GM19238 (cell line): ENCODE measurements at regions not wholly inside any gene's neighbourhood (a gene's known extent, or its start where the extent isn't known, plus 50 kb on each side); places are given as distances from the start of the nearest gene placed in this dataset.

ENCODE experiments used
- DNase-seq: peaks from one replicate; pipeline ENCODE4 v3.0.0; 2011; ENCODE audit warnings: low spot score; ENCODE audit not compliant: insufficient read length

GRCh38 chr6:23282252-23283021 is 713.1 kb downstream of the HDGFL1 start:
- DNase-seq = no peak

GRCh38 chr6:23293653-23294052 is 724.3 kb downstream of the HDGFL1 start:
- no peak for DNase-seq

- DNase-seq = no peak
Measured at GRCh38 chr6:23301556-23301955, 732.2 kb downstream of the HDGFL1 start.

- DNase-seq = no peak
Measured at GRCh38 chr6:23302514-23302913, 733.1 kb downstream of the HDGFL1 start.

- DNase-seq = no peak
Measured at GRCh38 chr6:23305325-23305943, 736.1 kb downstream of the HDGFL1 start.

GRCh38 chr6:23306251-23306950 is 737.0 kb downstream of the HDGFL1 start:
- DNase-seq = no peak

GRCh38 chr6:23307516-23307915 is 738.1 kb downstream of the HDGFL1 start:
- DNase-seq = no peak

GRCh38 chr6:23308166-23308565 is 738.8 kb downstream of the HDGFL1 start:
- DNase-seq = no peak

GRCh38 chr6:23311211-23311610 is 741.8 kb downstream of the HDGFL1 start:
- no peak for DNase-seq

GRCh38 chr6:23316131-23316530 is 746.8 kb downstream of the HDGFL1 start:
- DNase-seq = no peak

GRCh38 chr6:23316931-23317330 is 747.6 kb downstream of the HDGFL1 start:
- no peak for DNase-seq

- no peak for DNase-seq
Measured at GRCh38 chr6:23319582-23319981, 750.2 kb downstream of the HDGFL1 start.

- no peak for DNase-seq
Measured at GRCh38 chr6:23320471-23321015, 751.2 kb downstream of the HDGFL1 start.

- DNase-seq = no peak
Measured at GRCh38 chr6:23323897-23324296, 754.5 kb downstream of the HDGFL1 start.

GRCh38 chr6:23325065-23325464 is 755.7 kb downstream of the HDGFL1 start:
- DNase-seq = no peak

GRCh38 chr6:23327621-23328020 is 758.3 kb downstream of the HDGFL1 start:
- DNase-seq = no peak

- DNase-seq = no peak
Measured at GRCh38 chr6:23329086-23329485, 759.7 kb downstream of the HDGFL1 start.

- DNase-seq = no peak
Measured at GRCh38 chr6:23330632-23331031, 761.3 kb downstream of the HDGFL1 start.

- no peak for DNase-seq
Measured at GRCh38 chr6:23334360-23334759, 765.0 kb downstream of the HDGFL1 start.

GRCh38 chr6:23335894-23336293 is 766.5 kb downstream of the HDGFL1 start:
- no peak for DNase-seq

GRCh38 chr6:23339268-23339667 is 769.9 kb downstream of the HDGFL1 start:
- no peak for DNase-seq

- no peak for DNase-seq
Measured at GRCh38 chr6:23340271-23340670, 770.9 kb downstream of the HDGFL1 start.
